Neural progenitor cell (in vitro differentiated cells): ENCODE measurements at regions not wholly inside any gene's neighbourhood (a gene's known extent, or its start where the extent isn't known, plus 50 kb on each side); places are given as distances from the start of the nearest gene placed in this dataset.

Source experiments
- DNase-seq: peaks from one replicate; pipeline ENCODE4 v3.0.0-alpha.2; 2016; ENCODE audit warnings: low spot score
- H2AFZ ChIP-seq: fragments of 200-600 bp; sonication (generic); replicated peaks from 2 replicates; pipeline ENCODE4 v1.6.1; 2016; ENCODE audit warnings: antibody characterized with exemption
- H3F3A ChIP-seq: fragments of 200-600 bp; sonication (generic); 2 replicates; pipeline ENCODE4 v1.6.1; 2016; ENCODE audit warnings: antibody characterized with exemption, low read depth
- H3K27ac ChIP-seq: fragments of 200-600 bp; sonication (generic); 2 replicates; pipeline ENCODE4 v1.5.1; 2016; ENCODE audit warnings: mild to moderate bottlenecking
- H3K27me3 ChIP-seq: fragments of 200-600 bp; sonication (generic); 2 replicates; pipeline ENCODE4 v1.6.1; 2016; ENCODE audit warnings: mild to moderate bottlenecking, moderate library complexity
- H3K36me3 ChIP-seq: fragments of 200-600 bp; sonication (generic); 2 replicates; pipeline ENCODE4 v1.5.1; 2016
- H3K4me1 ChIP-seq: fragments of 200-600 bp; sonication (generic); 2 replicates; pipeline ENCODE4 v1.6.1; 2016; ENCODE audit warnings: mixed run types
- H3K4me2 ChIP-seq: fragments of 200-600 bp; sonication (generic); 2 replicates; pipeline ENCODE4 v1.6.1; 2016
- H3K4me3 ChIP-seq: fragments of 200-600 bp; sonication (generic); 2 replicates; pipeline ENCODE4 v1.5.1; 2016
- H3K79me2 ChIP-seq: fragments of 200-600 bp; sonication (generic); 2 replicates; pipeline ENCODE4 v1.6.1; 2016; ENCODE audit warnings: low read depth
- H3K9ac ChIP-seq: fragments of 200-600 bp; sonication (generic); 2 replicates; pipeline ENCODE4 v1.6.1; 2016
- H3K9me3 ChIP-seq: fragments of 200-600 bp; sonication (generic); 2 replicates; pipeline ENCODE4 v1.5.1; 2016; ENCODE audit warnings: low read depth
- H4K20me1 ChIP-seq: fragments of 200-600 bp; sonication (generic); 2 replicates; pipeline ENCODE4 v1.6.1; 2016; ENCODE audit warnings: low read depth
- H3K27ac Mint-ChIP-seq: 3 replicates; pipeline ENCODE4 v1.8.0; 2021; ENCODE audit warnings: mixed read lengths
- H3K27me3 Mint-ChIP-seq: 2 replicates; pipeline ENCODE4 v1.8.0; 2022; ENCODE audit warnings: low read depth, mild to moderate bottlenecking, inconsistent platforms, moderate library complexity, mixed read lengths; ENCODE audit not compliant: insufficient read depth
- H3K36me3 Mint-ChIP-seq: 3 replicates; pipeline ENCODE4 v1.8.0; 2021; ENCODE audit warnings: mixed read lengths
- H3K4me1 Mint-ChIP-seq: 3 replicates; pipeline ENCODE4 v1.8.0; 2021; ENCODE audit warnings: mixed read lengths
- H3K4me3 Mint-ChIP-seq: 3 replicates; pipeline ENCODE4 v1.8.0; 2021; ENCODE audit warnings: mild to moderate bottlenecking, moderate library complexity, mixed read lengths
- H3K9me3 Mint-ChIP-seq: 3 replicates; pipeline ENCODE4 v1.8.0; 2020; ENCODE audit warnings: mixed read lengths
- CTCF ChIP-seq: fragments of 200-600 bp; sonication (generic); IDR thresholded peaks from 2 replicates; pipeline ENCODE4 v1.5.1; 2017; ENCODE audit warnings: antibody characterized with exemption, mild to moderate bottlenecking
- EZH2 ChIP-seq: fragments of 200-600 bp; sonication (generic); IDR thresholded peaks from 2 replicates; pipeline ENCODE4 v1.6.1; 2017; ENCODE audit warnings: antibody characterized with exemption, mild to moderate bottlenecking, moderate library complexity
- EZH2phosphoT487 ChIP-seq: fragments of 200-600 bp; sonication (generic); IDR thresholded peaks from 2 replicates; pipeline ENCODE4 v1.6.1; 2017; ENCODE audit warnings: antibody characterized with exemption

GRCh38 chr4:147371661-147372060 lies 109.2 kb upstream of the EDNRA start:
- Histone ChIP-seq H3K79me2 (no peaks in the 10 kb centered on the region), H2AFZ (no peak overlapping the region), H3K9me3 (peaks cover 4% of the 10 kb centered on the region), H3K4me1 (no peaks in the 10 kb centered on the region), H3K27ac (no peak overlapping the region), H3K27me3 (no peaks in the 10 kb centered on the region), H3K36me3 (no peaks in the 10 kb centered on the region), H3K9ac (no peak overlapping the region), H4K20me1 (no peaks in the 10 kb centered on the region), H3F3A (no peaks in the 10 kb centered on the region), H3K4me3 (no peak overlapping the region), H3K4me2 (no peak overlapping the region)
- Mint-ChIP-seq H3K27me3 (no peaks in the 10 kb centered on the region), H3K9me3 (no peaks in the 10 kb centered on the region), H3K4me1 (no peaks in the 10 kb centered on the region), H3K27ac (no peak overlapping the region), H3K4me3 (no peak overlapping the region), H3K36me3 (no peaks in the 10 kb centered on the region)
- TF ChIP-seq EZH2 (no peak), EZH2phosphoT487 (no peak), CTCF (no peak)
- no peak for DNase-seq

GRCh38 chr4:147378780-147379179 lies 102.1 kb upstream of the EDNRA start:
- no peak overlapping the region for H3K27ac Mint-ChIP-seq

GRCh38 chr4:147381749-147382148 lies 99.1 kb upstream of the EDNRA start:
- Histone ChIP-seq H3K27me3 (no peaks in the 10 kb centered on the region), H3K4me1 (no peaks in the 10 kb centered on the region), H3K9me3 (no peaks in the 10 kb centered on the region), H3K4me3 (no peak overlapping the region), H3K9ac (no peak overlapping the region), H4K20me1 (no peaks in the 10 kb centered on the region), H2AFZ (no peak overlapping the region), H3K36me3 (no peaks in the 10 kb centered on the region), H3K4me2 (no peak overlapping the region), H3K27ac (no peak overlapping the region), H3F3A (no peaks in the 10 kb centered on the region), H3K79me2 (no peaks in the 10 kb centered on the region)
- Mint-ChIP-seq H3K27me3 (no peaks in the 10 kb centered on the region), H3K4me3 (no peak overlapping the region), H3K36me3 (no peaks in the 10 kb centered on the region), H3K27ac (no peak overlapping the region), H3K9me3 (no peaks in the 10 kb centered on the region), H3K4me1 (no peaks in the 10 kb centered on the region)
- no peak for DNase-seq
- TF ChIP-seq EZH2 = no peak

More at GRCh38 chr4:147378780-147379179, 102.1 kb upstream of the EDNRA start:
- Mint-ChIP-seq H3K4me3 (no peak overlapping the region), H3K4me1 (no peaks in the 10 kb centered on the region), H3K36me3 (no peaks in the 10 kb centered on the region), H3K9me3 (no peaks in the 10 kb centered on the region), H3K27me3 (no peaks in the 10 kb centered on the region)
- no peak overlapping the region for H2AFZ ChIP-seq
- H3K9me3 ChIP-seq = no peaks in the 10 kb centered on the region
- H3K79me2 ChIP-seq = no peaks in the 10 kb centered on the region
- no peaks in the 10 kb centered on the region for H3K27me3 ChIP-seq
- no peaks in the 10 kb centered on the region for H4K20me1 ChIP-seq
- no peaks in the 10 kb centered on the region for H3F3A ChIP-seq
- TF ChIP-seq EZH2phosphoT487 (no peak), CTCF (no peak), EZH2 (no peak)
- no peak overlapping the region for H3K4me2 ChIP-seq
- DNase-seq = no peak
- H3K36me3 ChIP-seq = no peaks in the 10 kb centered on the region
- H3K27ac ChIP-seq = no peak overlapping the region
- H3K4me3 ChIP-seq = no peak overlapping the region
- no peak overlapping the region for H3K9ac ChIP-seq
- H3K4me1 ChIP-seq = no peaks in the 10 kb centered on the region

GRCh38 chr4:147388018-147388417 lies 92.9 kb upstream of the EDNRA start:
- no peaks in the 10 kb centered on the region for H3K27me3 Mint-ChIP-seq
- no peak overlapping the region for H2AFZ ChIP-seq
- H3K9me3 ChIP-seq = no peaks in the 10 kb centered on the region
- no peak overlapping the region for H3K4me3 ChIP-seq
- no peak overlapping the region for H3K4me3 Mint-ChIP-seq
- no peak overlapping the region for H3K4me2 ChIP-seq
- H3K36me3 ChIP-seq = no peaks in the 10 kb centered on the region
- H3K9ac ChIP-seq = no peak overlapping the region
- no peaks in the 10 kb centered on the region for H4K20me1 ChIP-seq
- H3F3A ChIP-seq = no peaks in the 10 kb centered on the region
- no peaks in the 10 kb centered on the region for H3K4me1 ChIP-seq
- no peaks in the 10 kb centered on the region for H3K79me2 ChIP-seq
- TF ChIP-seq CTCF (no peak), EZH2 (no peak), EZH2phosphoT487 (no peak)
- H3K27ac Mint-ChIP-seq = no peak overlapping the region
- no peak for DNase-seq
- H3K36me3 Mint-ChIP-seq = no peaks in the 10 kb centered on the region
- no peak overlapping the region for H3K27ac ChIP-seq
- H3K9me3 Mint-ChIP-seq = no peaks in the 10 kb centered on the region
- H3K27me3 ChIP-seq = no peaks in the 10 kb centered on the region
- no peaks in the 10 kb centered on the region for H3K4me1 Mint-ChIP-seq
